OCI-LY3 (cell line): ENCODE measurements at regions not wholly inside any gene's neighbourhood (a gene's known extent, or its start where the extent isn't known, plus 50 kb on each side); places are given as distances from the start of the nearest gene placed in this dataset.

Experiments
- CTCF ChIP-seq: fragments of 200-600, 300-600 bp; sonication (generic); IDR thresholded peaks from 2 replicates; pipeline ENCODE4 v1.5.1; 2014; ENCODE audit warnings: antibody characterized with exemption, low read length, low read depth
- EZH2phosphoT487 ChIP-seq: fragments of 200-600 bp; shearing (Covaris generic); IDR thresholded peaks from 2 replicates; pipeline ENCODE4 v1.6.1; 2018; ENCODE audit warnings: antibody characterized with exemption, mixed run types, low read depth

GRCh38 chr1:113197719-113198330 lies 124.8 kb downstream of the LRIG2 start:
- TF ChIP-seq CTCF (no peak), EZH2phosphoT487 (no peak)
